WERI-Rb-1 (cell line): ENCODE measurements at regions not wholly inside any gene's neighbourhood (a gene's known extent, or its start where the extent isn't known, plus 50 kb on each side); places are given as distances from the start of the nearest gene placed in this dataset.

Experiments used
- DNase-seq: peaks from one replicate; pipeline ENCODE4 v3.0.0-alpha.2; 2020
- H3K27ac ChIP-seq: fragments of 250-450 bp; sonication (Bioruptor Pico); 2 replicates; pipeline ENCODE4 v1.5.1; 2020; ENCODE audit warnings: mild to moderate bottlenecking, moderate library complexity
- H3K27me3 ChIP-seq: fragments of 250-450 bp; sonication (Bioruptor Pico); 2 replicates; pipeline ENCODE4 v1.5.1; 2021; ENCODE audit warnings: mild to moderate bottlenecking, low read depth, moderate library complexity; ENCODE audit not compliant: insufficient read depth, severe bottlenecking
- H3K36me3 ChIP-seq: fragments of 250-450 bp; sonication (Bioruptor Pico); 2 replicates; pipeline ENCODE4 v1.5.1; 2020; ENCODE audit warnings: mild to moderate bottlenecking, moderate library complexity
- H3K4me3 ChIP-seq: 2 replicates; pipeline ENCODE4 v1.5.1; 2011; ENCODE audit warnings: low read depth, mild to moderate bottlenecking, control low read depth, low read length
- H3K9me3 ChIP-seq: fragments of 250-450 bp; sonication (Bioruptor Pico); 2 replicates; pipeline ENCODE4 v1.5.1; 2021; ENCODE audit warnings: mild to moderate bottlenecking, moderate library complexity; ENCODE audit not compliant: severe bottlenecking
- TF ChIP-seq, protein P1 (sequence below): IDR thresholded peaks from 2 replicates; pipeline ENCODE4 v1.5.1; 2011; ENCODE audit warnings: low read depth, mild to moderate bottlenecking, control low read depth, inconsistent platforms, low read length

DNA sequence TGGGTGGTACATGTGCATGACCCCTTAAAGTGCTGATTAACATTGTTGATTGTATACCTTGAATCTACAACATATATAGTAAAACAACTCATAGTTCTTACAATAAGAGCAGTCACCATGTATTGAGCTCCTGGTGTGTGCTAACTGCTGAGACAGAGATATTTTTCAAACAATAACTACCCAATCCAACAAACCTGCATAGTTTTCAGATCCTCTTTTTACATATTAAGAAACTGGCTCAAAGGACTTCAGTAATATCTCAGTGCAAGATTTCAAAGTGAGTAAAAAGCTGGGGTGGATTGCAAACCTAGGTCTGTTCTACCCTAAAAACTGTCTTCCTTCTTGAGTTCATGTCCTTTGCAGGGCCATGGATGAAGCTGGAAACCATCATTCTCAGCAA, 272.2 kb downstream of the SNX13 start:
- TF ChIP-seq, protein P1, sequence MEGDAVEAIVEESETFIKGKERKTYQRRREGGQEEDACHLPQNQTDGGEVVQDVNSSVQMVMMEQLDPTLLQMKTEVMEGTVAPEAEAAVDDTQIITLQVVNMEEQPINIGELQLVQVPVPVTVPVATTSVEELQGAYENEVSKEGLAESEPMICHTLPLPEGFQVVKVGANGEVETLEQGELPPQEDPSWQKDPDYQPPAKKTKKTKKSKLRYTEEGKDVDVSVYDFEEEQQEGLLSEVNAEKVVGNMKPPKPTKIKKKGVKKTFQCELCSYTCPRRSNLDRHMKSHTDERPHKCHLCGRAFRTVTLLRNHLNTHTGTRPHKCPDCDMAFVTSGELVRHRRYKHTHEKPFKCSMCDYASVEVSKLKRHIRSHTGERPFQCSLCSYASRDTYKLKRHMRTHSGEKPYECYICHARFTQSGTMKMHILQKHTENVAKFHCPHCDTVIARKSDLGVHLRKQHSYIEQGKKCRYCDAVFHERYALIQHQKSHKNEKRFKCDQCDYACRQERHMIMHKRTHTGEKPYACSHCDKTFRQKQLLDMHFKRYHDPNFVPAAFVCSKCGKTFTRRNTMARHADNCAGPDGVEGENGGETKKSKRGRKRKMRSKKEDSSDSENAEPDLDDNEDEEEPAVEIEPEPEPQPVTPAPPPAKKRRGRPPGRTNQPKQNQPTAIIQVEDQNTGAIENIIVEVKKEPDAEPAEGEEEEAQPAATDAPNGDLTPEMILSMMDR, result no peak
- DNase-seq, result no peak
- no peak overlapping the region for H3K27ac ChIP-seq
- no peaks in the 10 kb centered on the region for H3K27me3 ChIP-seq
- H3K36me3 ChIP-seq, result no peaks in the 10 kb centered on the region
- no peak overlapping the region for H3K4me3 ChIP-seq
- H3K9me3 ChIP-seq, result no peaks in the 10 kb centered on the region

DNA sequence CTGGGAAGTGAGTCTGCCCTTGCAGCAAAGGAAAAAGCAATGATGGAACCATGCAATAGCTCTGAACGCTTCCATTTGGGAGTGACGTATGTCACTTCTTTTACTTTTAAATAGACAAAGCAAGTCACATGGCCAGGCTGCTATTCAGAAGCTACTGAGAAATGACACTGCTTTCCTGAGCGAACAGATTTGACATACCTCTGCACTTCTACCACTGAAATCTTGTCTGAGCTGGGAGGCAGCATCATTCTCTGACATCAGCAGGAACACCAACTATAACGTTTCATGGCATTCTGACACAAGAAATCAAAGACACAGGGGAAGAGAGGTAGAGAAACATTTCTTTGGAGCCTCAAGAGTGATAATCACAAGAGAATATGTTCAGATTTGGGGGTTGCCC, 271.1 kb downstream of the SNX13 start:
- no peaks in the 10 kb centered on the region for H3K9me3 ChIP-seq
- DNase-seq, result no peak
- H3K27ac ChIP-seq, result no peak overlapping the region
- H3K27me3 ChIP-seq, result no peaks in the 10 kb centered on the region
- H3K36me3 ChIP-seq, result no peaks in the 10 kb centered on the region
- TF ChIP-seq, protein P1, result no peak
- no peak overlapping the region for H3K4me3 ChIP-seq

DNA sequence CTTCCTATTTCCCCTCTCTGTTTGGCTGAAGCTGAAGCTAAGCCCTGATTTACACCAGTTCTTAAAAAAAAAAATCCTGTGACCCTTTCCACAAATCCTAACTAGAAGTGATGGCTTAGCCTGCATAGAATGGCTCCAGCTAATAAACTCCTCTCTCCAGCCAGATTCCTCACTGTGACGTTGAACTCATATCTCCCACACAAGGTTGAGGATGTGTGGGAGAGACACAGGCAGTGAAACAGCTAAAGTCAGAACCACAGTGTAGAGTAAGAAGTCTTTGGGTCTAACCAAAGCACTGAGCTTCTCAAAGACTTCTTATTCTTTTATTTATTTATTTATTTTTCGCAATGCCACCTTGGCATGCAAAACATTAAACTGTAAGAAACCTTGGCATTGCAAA, 268.3 kb downstream of the SNX13 start:
- H3K9me3 ChIP-seq, result no peaks in the 10 kb centered on the region
- no peaks in the 10 kb centered on the region for H3K36me3 ChIP-seq
- no peak for DNase-seq
- no peaks in the 10 kb centered on the region for H3K27me3 ChIP-seq
- H3K4me3 ChIP-seq, result no peak overlapping the region
- TF ChIP-seq, protein P1, result no peak
- H3K27ac ChIP-seq, result no peak overlapping the region

DNA sequence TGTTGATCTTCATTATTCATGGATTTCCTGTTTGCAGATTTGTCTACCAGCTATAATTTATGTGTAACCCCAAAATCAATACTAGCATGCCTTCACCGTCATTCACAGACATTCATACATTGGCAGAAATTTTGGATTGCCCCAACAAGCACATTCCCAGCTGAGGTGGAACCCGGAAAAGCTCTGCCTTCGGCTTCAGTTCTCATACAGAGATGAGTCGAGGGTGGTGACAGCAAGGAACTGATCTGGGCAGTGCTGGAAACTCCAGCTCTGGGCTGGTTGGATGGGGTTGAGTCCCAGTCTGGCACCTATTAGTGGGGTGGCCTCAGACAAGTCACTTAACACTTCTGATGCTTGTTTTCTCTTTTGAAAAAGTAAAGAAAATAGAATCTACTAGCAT, 267.5 kb downstream of the SNX13 start:
- Histone ChIP-seq H3K4me3 (no peak overlapping the region), H3K27me3 (no peaks in the 10 kb centered on the region), H3K27ac (no peak overlapping the region), H3K9me3 (no peaks in the 10 kb centered on the region), H3K36me3 (no peaks in the 10 kb centered on the region)
- DNase-seq, result no peak
- TF ChIP-seq, protein P1, result no peak

DNA sequence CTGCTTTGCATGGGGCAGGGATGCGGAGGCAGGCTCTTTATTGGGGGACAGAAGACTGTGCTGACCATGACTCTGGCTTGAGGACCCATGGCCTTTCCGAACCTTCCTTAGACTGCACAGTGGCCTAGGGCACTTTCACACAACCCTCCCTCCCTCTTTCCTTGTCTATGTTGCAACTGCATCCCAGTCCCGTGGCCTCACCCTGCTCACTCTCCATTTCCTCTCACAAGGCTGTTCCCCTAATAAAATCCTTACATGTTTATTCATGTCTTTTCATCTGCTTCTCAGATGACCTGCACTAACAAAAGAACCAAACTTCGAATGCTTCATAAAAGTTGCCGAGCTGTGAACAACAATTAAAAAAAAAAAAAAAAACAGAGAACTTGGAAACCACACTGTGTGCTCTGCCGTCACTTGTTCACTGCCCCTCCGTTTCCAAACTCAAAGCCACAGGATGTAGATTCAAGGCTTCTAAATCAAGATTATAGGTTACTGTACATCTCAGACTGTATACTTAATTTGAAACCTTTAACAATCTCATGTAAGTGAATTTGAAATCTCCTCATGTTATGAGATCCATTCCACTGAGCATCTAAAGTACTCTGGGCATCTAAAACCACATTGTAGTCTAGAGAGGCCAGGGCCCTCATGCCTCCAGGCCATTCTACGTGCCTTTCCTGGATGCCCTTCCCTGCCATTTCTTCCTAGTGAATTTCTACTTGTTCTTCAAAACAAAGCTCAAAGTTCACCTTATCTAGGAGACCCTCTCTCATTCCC, 265.9 kb downstream of the SNX13 start:
- H3K27me3 ChIP-seq, result no peaks in the 10 kb centered on the region
- H3K36me3 ChIP-seq, result no peaks in the 10 kb centered on the region
- DNase-seq, result no peak
- H3K4me3 ChIP-seq, result no peak overlapping the region
- H3K27ac ChIP-seq, result no peak overlapping the region
- TF ChIP-seq, protein P1, result no peak
- no peaks in the 10 kb centered on the region for H3K9me3 ChIP-seq
